ENCODE measurements at regions not wholly inside any gene's neighbourhood (a gene's known extent, or its start where the extent isn't known, plus 50 kb on each side); places are given as distances from the start of the nearest gene placed in this dataset.

- no peak for DNase-seq (ENCODE audit: low read depth)
- H3K4me3 ChIP-seq (replicated peaks; ENCODE audit: low read depth, low read length), result no peak overlapping the region
- no peak for TF ChIP-seq CTCF (IDR thresholded peaks at IDR 0.05; ENCODE audit: low read length, missing control alignments)
These were observed 553.8 kb upstream of the JAG1 start for GRCh38 chr20:11227602-11228001.

GRCh38 chr20:11229772-11230171, 556.0 kb upstream of the JAG1 start:
- no peak for TF ChIP-seq CTCF (IDR thresholded peaks at IDR 0.05; ENCODE audit: low read length, missing control alignments)
- H3K4me3 ChIP-seq (replicated peaks; ENCODE audit: low read depth, low read length), result no peak overlapping the region
- peak; percentile 99 for DNase-seq (ENCODE audit: low read depth)

GRCh38 chr20:11230999-11231398, 557.2 kb upstream of the JAG1 start:
- TF ChIP-seq CTCF (IDR thresholded peaks at IDR 0.05; ENCODE audit: low read length, missing control alignments), result no peak
- no peak for DNase-seq (ENCODE audit: low read depth)
- H3K4me3 ChIP-seq (replicated peaks; ENCODE audit: low read depth, low read length), result no peak overlapping the region

- peak; percentile 43 for TF ChIP-seq CTCF (IDR thresholded peaks at IDR 0.05; ENCODE audit: low read length, missing control alignments)
- no peak overlapping the region for H3K4me3 ChIP-seq (replicated peaks; ENCODE audit: low read depth, low read length)
- peak; percentile 68 for DNase-seq (ENCODE audit: low read depth)
These were observed 558.2 kb upstream of the JAG1 start for GRCh38 chr20:11231742-11232648.

GRCh38 chr20:11232896-11233295, 559.1 kb upstream of the JAG1 start:
- no peak for TF ChIP-seq CTCF (IDR thresholded peaks at IDR 0.05; ENCODE audit: low read length, missing control alignments)
- DNase-seq (ENCODE audit: low read depth), result no peak
- H3K4me3 ChIP-seq (replicated peaks; ENCODE audit: low read depth, low read length), result no peak overlapping the region

GRCh38 chr20:11234181-11234580, 560.4 kb upstream of the JAG1 start:
- no peak overlapping the region for H3K4me3 ChIP-seq (replicated peaks; ENCODE audit: low read depth, low read length)
- peak; percentile 37 for DNase-seq (ENCODE audit: low read depth)
- no peak for TF ChIP-seq CTCF (IDR thresholded peaks at IDR 0.05; ENCODE audit: low read length, missing control alignments)

- no peak overlapping the region for H3K4me3 ChIP-seq (replicated peaks; ENCODE audit: low read depth, low read length)
- no peak for TF ChIP-seq CTCF (IDR thresholded peaks at IDR 0.05; ENCODE audit: low read length, missing control alignments)
- no peak for DNase-seq (ENCODE audit: low read depth)
These were observed 560.8 kb upstream of the JAG1 start for GRCh38 chr20:11234608-11235007.

Measured in fibroblast of pulmonary artery (primary cell).